Activated CD8-positive, alpha-beta T cell treated with anti-CD3 and anti-CD28 coated beads for 36 hours (primary cell): ENCODE measurements at regions not wholly inside any gene's neighbourhood (a gene's known extent, or its start where the extent isn't known, plus 50 kb on each side); places are given as distances from the start of the nearest gene placed in this dataset.

Source experiments
- ATAC-seq: fragments of 200-7000 bp; cut with Tn5 transposase; one replicate; pipeline ENCODE4 v1.10.0; 2021; ENCODE audit warnings: mild to moderate bottlenecking, moderate library complexity
- CTCF ChIA-PET: fragments of 350-600 bp; sonication (Branson Sonifier 250); formaldehyde crosslinking; loops from one replicate; lab custom pipeline; 2021; ENCODE audit warnings: antibody characterized with exemption; lab: Charles Lee
- POLR2A ChIA-PET: fragments of 350-600 bp; sonication (Branson Sonifier 250); formaldehyde crosslinking; loops from one replicate; lab custom pipeline; 2021; ENCODE audit warnings: antibody characterized with exemption; lab: Charles Lee
- DNase-seq: peaks from one replicate; pipeline ENCODE4 v3.0.0-alpha.2; 2020
- H3K27ac Mint-ChIP-seq: one replicate; pipeline ENCODE4 v1.8.0; 2021; ENCODE audit warnings: mild to moderate bottlenecking, mixed read lengths
- H3K27me3 Mint-ChIP-seq: one replicate; pipeline ENCODE4 v1.8.0; 2021; ENCODE audit warnings: mixed read lengths
- H3K36me3 Mint-ChIP-seq: one replicate; pipeline ENCODE4 v1.8.0; 2021; ENCODE audit warnings: low read depth, mixed read lengths
- H3K4me1 Mint-ChIP-seq: one replicate; pipeline ENCODE4 v1.8.0; 2021; ENCODE audit warnings: low read depth, mixed read lengths
- H3K4me3 Mint-ChIP-seq: one replicate; pipeline ENCODE4 v1.8.0; 2021; ENCODE audit warnings: mild to moderate bottlenecking, moderate library complexity, mixed read lengths
- H3K9me3 Mint-ChIP-seq: one replicate; pipeline ENCODE4 v1.8.0; 2021; ENCODE audit warnings: mixed read lengths
- intact Hi-C: fragments of 100-400 bp; cut with micrococcal nuclease; formaldehyde crosslinking; loops from one replicate; pipeline ENCODE4 v1.10.0; 2022
- TF ChIP-seq, protein P1 (sequence below): fragments of 200-600 bp; IDR thresholded peaks from one replicate; pipeline ENCODE4 v1.8.0; 2022; ENCODE audit warnings: antibody characterized with exemption, mild to moderate bottlenecking

DNA sequence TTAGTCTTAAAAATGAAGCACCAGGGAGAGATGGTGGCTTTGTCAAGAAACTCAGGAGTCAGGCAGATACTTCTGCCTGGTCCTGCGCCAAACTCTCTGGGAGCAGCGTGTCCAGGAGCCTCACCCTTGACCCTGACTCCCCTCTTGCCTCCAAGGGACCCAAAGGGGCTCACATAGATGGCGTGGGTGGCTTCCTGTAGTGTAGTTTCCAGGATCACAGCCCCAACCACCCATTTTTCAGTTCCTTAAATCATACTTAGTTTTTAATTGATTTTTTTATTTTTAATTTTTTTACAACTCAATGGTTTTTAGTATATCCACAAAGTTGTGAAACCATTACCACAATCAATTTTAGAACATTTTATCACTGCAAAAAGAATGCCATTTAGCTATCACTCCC, 107.7 kb upstream of the IGSF21 start:
- CTCF ChIA-PET, result no interaction called here
- Mint-ChIP-seq H3K4me1 (no peaks in the 10 kb centered on the region), H3K27me3 (peaks cover 8% of the 10 kb centered on the region), H3K36me3 (no peaks in the 10 kb centered on the region), H3K9me3 (no peaks in the 10 kb centered on the region), H3K4me3 (no peak overlapping the region), H3K27ac (no peak overlapping the region)
- POLR2A ChIA-PET, result no interaction called here
- ATAC-seq (no peak), DNase-seq (no peak)
- TF ChIP-seq, protein P1, sequence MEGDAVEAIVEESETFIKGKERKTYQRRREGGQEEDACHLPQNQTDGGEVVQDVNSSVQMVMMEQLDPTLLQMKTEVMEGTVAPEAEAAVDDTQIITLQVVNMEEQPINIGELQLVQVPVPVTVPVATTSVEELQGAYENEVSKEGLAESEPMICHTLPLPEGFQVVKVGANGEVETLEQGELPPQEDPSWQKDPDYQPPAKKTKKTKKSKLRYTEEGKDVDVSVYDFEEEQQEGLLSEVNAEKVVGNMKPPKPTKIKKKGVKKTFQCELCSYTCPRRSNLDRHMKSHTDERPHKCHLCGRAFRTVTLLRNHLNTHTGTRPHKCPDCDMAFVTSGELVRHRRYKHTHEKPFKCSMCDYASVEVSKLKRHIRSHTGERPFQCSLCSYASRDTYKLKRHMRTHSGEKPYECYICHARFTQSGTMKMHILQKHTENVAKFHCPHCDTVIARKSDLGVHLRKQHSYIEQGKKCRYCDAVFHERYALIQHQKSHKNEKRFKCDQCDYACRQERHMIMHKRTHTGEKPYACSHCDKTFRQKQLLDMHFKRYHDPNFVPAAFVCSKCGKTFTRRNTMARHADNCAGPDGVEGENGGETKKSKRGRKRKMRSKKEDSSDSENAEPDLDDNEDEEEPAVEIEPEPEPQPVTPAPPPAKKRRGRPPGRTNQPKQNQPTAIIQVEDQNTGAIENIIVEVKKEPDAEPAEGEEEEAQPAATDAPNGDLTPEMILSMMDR, result no peak
- intact Hi-C loops, result no loop called here

GRCh38 chr1:18001725-18002124, 105.9 kb upstream of the IGSF21 start:
- H3K27ac Mint-ChIP-seq, result no peak overlapping the region
- TF ChIP-seq, protein P1, result no peak
- POLR2A ChIA-PET, result no interaction called here
- intact Hi-C loops, result no loop called here
- no peaks in the 10 kb centered on the region for H3K36me3 Mint-ChIP-seq
- H3K9me3 Mint-ChIP-seq, result no peaks in the 10 kb centered on the region
- H3K4me3 Mint-ChIP-seq, result no peak overlapping the region
- H3K4me1 Mint-ChIP-seq, result no peaks in the 10 kb centered on the region
- CTCF ChIA-PET, result interaction anchor here (0.7 kb wide), 1 partner anchor 71 kb away, joined by 3 read pairs; no protein-coding TSS in a partner anchor
- peaks cover 10% of the 10 kb centered on the region for H3K27me3 Mint-ChIP-seq
- DNase-seq (no peak), ATAC-seq (no peak)

DNA sequence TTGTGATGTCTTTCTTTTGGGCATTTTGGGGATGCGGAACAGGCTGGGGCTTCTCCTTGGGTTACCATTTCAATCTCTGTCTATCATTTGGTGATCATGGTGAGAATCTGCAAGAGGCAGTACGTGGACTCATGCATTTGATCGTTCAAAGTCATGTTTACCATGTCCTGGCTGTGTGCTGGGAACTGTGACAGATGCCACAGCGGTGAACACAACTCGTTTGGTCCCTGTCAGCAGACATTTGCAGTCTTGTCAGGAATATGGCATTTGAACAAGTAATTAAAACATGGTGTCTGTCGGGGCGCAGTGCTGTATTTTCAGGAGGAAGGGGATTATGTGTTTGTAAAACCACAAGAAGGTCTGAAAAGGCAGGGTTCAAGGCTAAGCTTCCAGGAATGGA, 103.3 kb upstream of the IGSF21 start:
- peaks cover 9% of the 10 kb centered on the region for H3K27me3 Mint-ChIP-seq
- ChIA-PET POLR2A (no interaction called here), CTCF (no interaction called here)
- H3K36me3 Mint-ChIP-seq, result no peaks in the 10 kb centered on the region
- intact Hi-C loops, result no loop called here
- H3K4me3 Mint-ChIP-seq, result no peak overlapping the region
- ATAC-seq (no peak), DNase-seq (no peak)
- H3K4me1 Mint-ChIP-seq, result no peaks in the 10 kb centered on the region
- H3K27ac Mint-ChIP-seq, result no peak overlapping the region
- TF ChIP-seq, protein P1, result no peak
- no peaks in the 10 kb centered on the region for H3K9me3 Mint-ChIP-seq

DNA sequence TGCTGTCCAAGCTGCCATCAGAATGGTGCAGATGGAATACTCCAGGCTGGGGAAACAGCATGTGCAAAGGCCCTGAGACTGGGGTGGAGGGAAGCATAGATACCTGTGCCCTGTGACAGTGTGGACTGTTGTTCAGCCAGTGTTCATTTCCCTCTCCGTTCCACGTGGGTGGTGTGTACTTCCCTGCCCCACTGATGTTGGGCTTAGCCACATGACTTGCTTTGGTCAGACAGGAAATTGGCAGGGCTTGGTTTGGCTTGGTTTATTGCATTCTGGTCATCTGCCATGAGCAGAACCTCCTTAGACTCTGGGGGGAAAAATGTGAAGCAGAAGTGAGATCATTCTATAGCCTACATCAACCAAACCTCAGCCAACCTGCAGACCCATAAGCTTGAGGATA, 102.4 kb upstream of the IGSF21 start:
- Mint-ChIP-seq H3K36me3 (no peaks in the 10 kb centered on the region), H3K27me3 (peaks cover 9% of the 10 kb centered on the region), H3K4me3 (no peak overlapping the region), H3K9me3 (no peaks in the 10 kb centered on the region), H3K4me1 (no peaks in the 10 kb centered on the region), H3K27ac (no peak overlapping the region)
- TF ChIP-seq, protein P1, result no peak
- DNase-seq (no peak), ATAC-seq (no peak)
- CTCF ChIA-PET, result no interaction called here
- intact Hi-C loops, result no loop called here
- POLR2A ChIA-PET, result no interaction called here

DNA sequence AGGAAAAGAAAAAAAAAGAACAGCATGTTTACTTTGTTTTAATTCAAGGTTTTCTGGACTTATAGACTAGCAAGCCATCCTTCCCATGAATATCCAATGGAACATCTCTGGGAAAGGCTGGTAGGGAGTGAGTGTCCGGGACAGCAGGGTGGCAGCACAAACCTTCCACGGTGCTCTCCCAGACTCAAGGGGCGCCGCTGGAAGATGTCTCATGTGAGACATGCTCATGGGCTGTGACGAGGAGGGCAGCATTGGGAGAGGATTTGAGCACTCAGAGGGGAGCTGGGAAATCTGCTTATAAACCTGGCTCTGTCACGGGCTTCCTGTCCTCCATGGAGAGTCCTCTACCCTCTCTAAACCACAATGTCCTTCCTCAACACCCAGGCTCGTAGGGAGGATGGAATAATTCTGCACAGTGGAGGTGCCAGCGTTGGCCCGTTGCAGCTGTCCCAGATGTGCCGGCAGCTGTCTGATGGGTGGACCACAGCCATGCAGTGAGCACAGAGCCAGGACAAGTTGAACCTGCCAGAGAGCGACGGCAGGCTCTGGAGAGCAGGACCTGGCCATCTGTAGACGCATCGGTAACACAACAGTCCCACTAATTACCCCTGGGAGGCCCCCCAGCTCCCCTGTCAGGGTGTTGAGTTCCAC, 100.1 kb upstream of the IGSF21 start:
- Mint-ChIP-seq H3K9me3 (no peaks in the 10 kb centered on the region), H3K27ac (no peak overlapping the region), H3K27me3 (peaks cover 14% of the 10 kb centered on the region), H3K4me1 (no peaks in the 10 kb centered on the region), H3K4me3 (no peak overlapping the region), H3K36me3 (no peaks in the 10 kb centered on the region)
- intact Hi-C loops, result no loop called here
- ChIA-PET POLR2A (no interaction called here), CTCF (no interaction called here)
- DNase-seq (no peak), ATAC-seq (no peak)
- TF ChIP-seq, protein P1, result no peak
